Effector CD8-positive, alpha-beta T cell (primary cell): ENCODE measurements at regions not wholly inside any gene's neighbourhood (a gene's known extent, or its start where the extent isn't known, plus 50 kb on each side); places are given as distances from the start of the nearest gene placed in this dataset.

Experiments used
- DNase-seq: peaks from one replicate; lab custom pipeline; 2025; lab: John Stamatoyannopoulos, UW

GRCh38 chr2:19439081-19439480 lies 80.7 kb upstream of the OSR1 start:
- no peak for DNase-seq

- DNase-seq, result no peak
These were observed 77.4 kb upstream of the OSR1 start for GRCh38 chr2:19435815-19436214.

- DNase-seq, result no peak
These were observed 76.0 kb upstream of the OSR1 start for GRCh38 chr2:19434413-19434812.

- no peak for DNase-seq
These were observed 68.5 kb upstream of the OSR1 start for GRCh38 chr2:19426941-19427340.

- DNase-seq, result no peak
These were observed 67.7 kb upstream of the OSR1 start for GRCh38 chr2:19426144-19426543.

DNA sequence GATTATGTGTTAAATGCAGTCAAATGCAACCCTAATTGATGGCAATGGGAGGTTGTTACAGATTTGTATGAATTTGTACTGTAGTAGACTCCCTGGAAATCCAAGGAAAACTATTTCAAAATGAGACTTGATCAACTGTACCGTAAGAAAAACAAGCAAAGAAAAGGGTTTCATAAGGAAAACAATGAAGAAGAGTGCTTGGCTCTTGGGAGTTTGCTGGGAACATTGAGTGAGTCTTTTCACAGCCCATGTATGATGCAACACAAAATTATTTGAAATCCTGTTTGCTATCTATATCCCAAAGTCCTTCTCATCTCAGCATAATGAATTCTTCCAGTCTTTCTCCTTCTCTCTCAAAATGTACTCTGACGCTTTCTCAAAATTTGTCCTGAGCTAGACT lies 67.0 kb upstream of the OSR1 start:
- no peak for DNase-seq

- no peak for DNase-seq
These were observed 60.9 kb upstream of the OSR1 start for GRCh38 chr2:19419211-19419880.

DNA sequence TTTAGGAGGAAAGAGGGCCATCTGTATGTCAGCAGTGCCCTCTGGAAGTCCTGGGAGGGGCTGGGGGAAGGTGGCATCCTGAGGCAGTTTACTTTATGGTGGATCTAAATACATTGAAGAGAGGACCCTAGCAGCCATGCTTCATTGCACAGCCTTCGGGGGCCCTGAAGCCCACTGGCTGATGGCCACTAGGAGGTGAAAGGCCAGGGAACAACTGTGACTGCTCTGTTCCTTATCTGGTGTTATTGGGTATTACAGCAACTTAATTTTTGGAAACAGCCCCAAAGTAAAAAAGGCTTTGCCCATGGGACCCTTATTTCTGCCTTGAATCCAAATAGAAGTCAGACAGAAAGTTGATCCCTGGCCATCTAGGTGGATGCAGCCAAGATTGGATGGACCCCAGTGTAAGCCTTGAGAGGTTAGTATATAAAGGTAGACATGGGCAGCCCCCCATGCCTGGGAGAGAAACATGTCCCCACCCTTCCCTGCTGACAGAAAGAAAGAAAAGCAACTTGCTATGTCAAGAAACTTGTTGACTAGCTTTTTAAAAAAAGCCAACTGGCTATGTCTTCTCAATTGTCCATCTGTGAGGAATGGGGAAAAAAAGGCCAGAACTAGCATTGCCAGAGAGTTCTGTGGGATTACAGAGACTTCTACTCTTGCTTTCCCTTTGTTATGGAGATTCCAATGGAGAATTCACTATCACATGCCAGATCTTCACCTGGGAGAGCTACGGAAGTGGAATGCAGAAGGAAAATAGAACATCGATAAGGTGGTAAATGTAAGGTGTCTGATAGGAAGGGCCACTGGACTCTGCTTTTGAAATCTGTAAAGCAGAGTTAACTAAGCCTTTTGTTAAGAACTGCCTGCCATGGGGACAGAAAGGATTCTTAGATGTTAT lies 58.6 kb upstream of the OSR1 start:
- no peak for DNase-seq

DNA sequence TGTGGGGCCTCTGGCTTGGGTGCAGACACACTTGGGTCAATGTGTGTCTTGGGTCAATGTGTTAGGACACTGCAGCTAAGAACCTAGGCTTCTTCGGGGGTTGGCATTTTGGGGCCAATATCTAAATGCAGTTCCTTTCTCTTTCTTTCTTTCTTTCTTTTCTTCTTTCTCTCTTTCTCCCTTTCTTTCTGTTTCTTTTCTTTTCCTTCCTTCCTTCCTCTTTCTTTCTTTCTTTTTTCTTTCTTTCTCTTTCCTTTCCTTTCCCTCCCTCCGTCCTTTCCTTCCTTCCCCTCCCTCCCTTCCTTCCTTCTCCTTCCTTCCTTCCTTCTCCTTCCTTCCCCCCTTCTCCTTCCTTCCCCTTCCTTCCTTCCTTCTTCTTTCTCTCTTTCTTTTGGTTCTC lies 57.7 kb upstream of the OSR1 start:
- no peak for DNase-seq

GRCh38 chr2:19409046-19409445 lies 50.6 kb upstream of the OSR1 start:
- DNase-seq, result no peak

DNA sequence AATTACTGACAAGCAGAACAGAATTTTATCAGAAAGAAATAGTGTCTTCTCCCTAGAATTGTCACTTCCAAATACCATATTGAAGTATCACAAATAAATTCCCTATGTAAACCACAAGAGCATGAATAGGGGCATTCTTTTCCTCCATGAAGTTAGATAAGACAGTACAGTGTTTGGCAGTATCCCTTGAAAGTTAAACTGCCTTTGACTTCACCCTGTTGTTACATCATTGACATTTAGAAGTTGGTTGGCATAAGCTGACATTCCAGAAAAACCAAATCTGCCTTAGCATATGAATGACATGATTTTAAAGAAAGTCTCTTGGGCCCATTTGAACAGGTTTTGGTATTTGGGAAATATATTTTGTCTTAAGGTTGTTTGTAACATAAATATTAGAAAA lies 50.2 kb upstream of the OSR1 start:
- DNase-seq, result no peak
